H1 (cell line): ENCODE measurements at regions not wholly inside any gene's neighbourhood (a gene's known extent, or its start where the extent isn't known, plus 50 kb on each side); places are given as distances from the start of the nearest gene placed in this dataset.

Experiments used
- CTCF ChIA-PET: fragments of 300-600 bp; sonication (Branson Sonifier 250); formaldehyde crosslinking; loops from one replicate; lab custom pipeline; 2021; ENCODE audit not compliant: partially characterized antibody; lab: Charles Lee
- POLR2A ChIA-PET: fragments of 300-600 bp; sonication (Branson Sonifier 250); formaldehyde crosslinking; loops from one replicate; lab custom pipeline; 2021; ENCODE audit warnings: inconsistent platforms; ENCODE audit not compliant: partially characterized antibody; lab: Charles Lee
- DNase-seq, 2 experiments: peaks; one replicate each; pipeline versions ENCODE4 v3.0.0 to v3.0.0-alpha.2; 2010 to 2022; ENCODE audit warnings: low spot score in 2 of 2, low read depth in 1 of 2, mixed read lengths in 1 of 2
- FAIRE-seq: peaks from 2 replicates; lab custom pipeline; 2011; peaks lifted over from hg19 to GRCh38; lab: Jason Lieb, UNC
- H2AFZ ChIP-seq: 2 replicates; pipeline ENCODE4 v1.8.1; 2012; ENCODE audit warnings: low read length, inconsistent platforms
- H2AK5ac ChIP-seq: 2 replicates; pipeline ENCODE4 v1.6.1; 2013; ENCODE audit warnings: low read depth, low read length
- H2BK120ac ChIP-seq: replicated peaks from 2 replicates; pipeline ENCODE3; 2013; ENCODE audit warnings: low read depth, low read length, inconsistent platforms
- H2BK12ac ChIP-seq: 2 replicates; pipeline ENCODE4 v1.6.1; 2013; ENCODE audit warnings: low read depth, low read length
- H2BK15ac ChIP-seq: 2 replicates; pipeline ENCODE4 v1.6.1; 2013; ENCODE audit warnings: low read length
- H2BK20ac ChIP-seq: 2 replicates; pipeline ENCODE4 v1.6.1; 2013; ENCODE audit warnings: low read length
- H2BK5ac ChIP-seq: 2 replicates; pipeline ENCODE4 v1.6.1; 2013; ENCODE audit warnings: low read depth, low read length
- H3K14ac ChIP-seq: 2 replicates; pipeline ENCODE4 v1.6.1; 2013; ENCODE audit warnings: inconsistent platforms; ENCODE audit not compliant: insufficient read length
- H3K18ac ChIP-seq: 2 replicates; pipeline ENCODE4 v1.6.1; 2013; ENCODE audit warnings: low read length; ENCODE audit errors: extremely low read depth
- H3K23ac ChIP-seq: 2 replicates; pipeline ENCODE4 v1.6.1; 2013; ENCODE audit warnings: inconsistent platforms; ENCODE audit not compliant: insufficient read length
- H3K23me2 ChIP-seq: 2 replicates; pipeline ENCODE4 v1.6.1; 2013; ENCODE audit warnings: low read depth, low read length
- H3K27ac ChIP-seq: 2 replicates; pipeline ENCODE4 v1.6.1; 2011; ENCODE audit warnings: low read depth, low read length, inconsistent platforms
- H3K27me3 ChIP-seq, 4 experiments: replicated peaks in 1 of 4; 1 replicate in 1 of 4; 2 replicates in 3 of 4; pipeline versions ENCODE4 v1.6.1 to v1.8.1; 2011 to 2013; ENCODE audit warnings: low read length in 3 of 4, mild to moderate bottlenecking in 3 of 4, inconsistent platforms in 2 of 4, mixed read lengths in 2 of 4, moderate library complexity in 1 of 4; ENCODE audit not compliant: control insufficient read depth in 3 of 4, insufficient read depth in 3 of 4; ENCODE audit errors: extremely low read depth in 1 of 4
- H3K36me3 ChIP-seq, 4 experiments: 2 replicates each; pipeline versions ENCODE4 v1.6.1 to v1.8.1; 2011 to 2013; ENCODE audit warnings: mild to moderate bottlenecking in 4 of 4, low read length in 3 of 4, moderate library complexity in 2 of 4, control low read depth in 1 of 4, inconsistent platforms in 1 of 4; ENCODE audit not compliant: insufficient read depth in 4 of 4, control insufficient read depth in 2 of 4
- H3K4ac ChIP-seq: replicated peaks from 2 replicates; pipeline ENCODE3; 2013; ENCODE audit warnings: low read length, low read depth, mixed read lengths, inconsistent platforms; ENCODE audit not compliant: insufficient read length
- H3K4me1 ChIP-seq, 4 experiments: replicated peaks in 1 of 4; 1 replicate in 1 of 4; 2 replicates in 3 of 4; pipeline versions ENCODE4 v1.6.1 to v1.8.1; 2011 to 2013; ENCODE audit warnings: low read length in 3 of 4, inconsistent platforms in 2 of 4, mixed read lengths in 1 of 4; ENCODE audit not compliant: insufficient read depth in 4 of 4, control insufficient read depth in 3 of 4
- H3K4me2 ChIP-seq, 2 experiments: 2 replicates each; pipeline versions ENCODE4 v1.6.1 to v1.8.1; 2011 to 2013; ENCODE audit warnings: low read depth in 2 of 2, low read length in 2 of 2, control low read depth in 1 of 2, inconsistent platforms in 1 of 2, mild to moderate bottlenecking in 1 of 2; ENCODE audit not compliant: insufficient read depth in 1 of 2
- H3K4me3 ChIP-seq, 4 experiments: fragments of 200-600, 300-600 bp in 1 of 4; sonication (generic), shearing (Covaris generic), sonication (Bioruptor Twin) in 1 of 4; 2 replicates each; pipeline versions ENCODE4 v1.5.1 to v1.8.1; 2011 to 2016; ENCODE audit warnings: low read length in 4 of 4, low read depth in 3 of 4, control low read depth in 2 of 4, inconsistent platforms in 2 of 4, mild to moderate bottlenecking in 2 of 4, mixed read lengths in 1 of 4, moderate library complexity in 1 of 4; ENCODE audit not compliant: insufficient read depth in 2 of 4; ENCODE audit errors: extremely low read depth in 1 of 4
- H3K56ac ChIP-seq: replicated peaks from 2 replicates; pipeline ENCODE3; 2013; ENCODE audit warnings: low read depth, mild to moderate bottlenecking, mixed read lengths, low read length, inconsistent platforms; ENCODE audit not compliant: insufficient read length
- H3K79me1 ChIP-seq: 2 replicates; pipeline ENCODE4 v1.6.1; 2013; ENCODE audit warnings: low read depth, low read length, control low read depth
- H3K79me2 ChIP-seq, 2 experiments: 2 replicates each; pipeline versions ENCODE4 v1.6.1 to v1.8.1; 2012 to 2013; ENCODE audit warnings: low read length in 2 of 2, mild to moderate bottlenecking in 2 of 2, inconsistent platforms in 1 of 2; ENCODE audit not compliant: insufficient read depth in 2 of 2, control insufficient read depth in 1 of 2
- H3K9ac ChIP-seq, 4 experiments: replicated peaks in 1 of 4; 1 replicate in 1 of 4; 2 replicates in 3 of 4; pipeline versions ENCODE4 v1.6.1 to v1.8.1; 2011 to 2013; ENCODE audit warnings: low read depth in 3 of 4, low read length in 3 of 4, control low read depth in 2 of 4, mild to moderate bottlenecking in 2 of 4, moderate library complexity in 2 of 4, inconsistent platforms in 1 of 4; ENCODE audit errors: extremely low read depth in 1 of 4
- H3K9me3 ChIP-seq, 2 experiments: 2 replicates each; pipeline versions ENCODE4 v1.6.1 to v1.8.1; 2012 to 2013; ENCODE audit warnings: mild to moderate bottlenecking in 2 of 2, moderate library complexity in 2 of 2, control low read depth in 1 of 2, inconsistent platforms in 1 of 2, low read depth in 1 of 2, low read length in 1 of 2, mixed read lengths in 1 of 2; ENCODE audit not compliant: insufficient read depth in 2 of 2
- H4K20me1 ChIP-seq, 2 experiments: replicated peaks in 1 of 2; 2 replicates each; pipeline versions ENCODE3 to v1.8.1; 2011 to 2013; ENCODE audit warnings: inconsistent platforms in 2 of 2, low read length in 2 of 2, mild to moderate bottlenecking in 1 of 2; ENCODE audit not compliant: insufficient read depth in 2 of 2, control insufficient read depth in 1 of 2
- H4K5ac ChIP-seq: 2 replicates; pipeline ENCODE4 v1.6.1; 2013; ENCODE audit warnings: low read length, low read depth, mixed read lengths, inconsistent platforms; ENCODE audit not compliant: insufficient read length
- H4K8ac ChIP-seq: 2 replicates; pipeline ENCODE4 v1.8.0; 2013; ENCODE audit warnings: mild to moderate bottlenecking, moderate library complexity, low read length, inconsistent platforms; ENCODE audit not compliant: insufficient read depth; ENCODE audit errors: extremely low read depth
- H4K91ac ChIP-seq: replicated peaks from 2 replicates; pipeline ENCODE3; 2013; ENCODE audit warnings: low read length, mixed read lengths, inconsistent platforms; ENCODE audit not compliant: insufficient read length
- ATF3 ChIP-seq: IDR thresholded peaks from 2 replicates; pipeline ENCODE4 v1.6.1; 2011; ENCODE audit warnings: low read depth, mild to moderate bottlenecking, low read length; ENCODE audit not compliant: insufficient read depth
- BCL11A ChIP-seq, 2 experiments: IDR thresholded peaks; one replicate each; pipeline ENCODE4 v1.6.1; 2011; ENCODE audit warnings: low read depth in 2 of 2, low read length in 2 of 2, mild to moderate bottlenecking in 2 of 2
- EZH2 ChIP-seq: fragments of 200-600 bp; sonication (generic); IDR thresholded peaks from 2 replicates; pipeline ENCODE4 v1.7.1; 2012; ENCODE audit warnings: low read depth, mild to moderate bottlenecking, moderate library complexity, low read length, inconsistent platforms; ENCODE audit not compliant: severe bottlenecking
- FOSL1 ChIP-seq: IDR thresholded peaks from 2 replicates; pipeline ENCODE4 v1.6.1; 2011; ENCODE audit warnings: mild to moderate bottlenecking, low read depth, low read length, moderate library complexity; ENCODE audit not compliant: insufficient read depth
- GTF2F1 ChIP-seq: IDR thresholded peaks from 2 replicates; pipeline ENCODE4 v1.6.1; 2012; ENCODE audit warnings: low read depth, low read length, improper control_type of control experiment, borderline replicate concordance
- JUND ChIP-seq: IDR thresholded peaks from 2 replicates; pipeline ENCODE4 v1.6.1; 2011; ENCODE audit warnings: mild to moderate bottlenecking, improper control_type of control experiment, low read length
- KDM1A ChIP-seq: fragments of 200-600, 300-600 bp; sonication (generic); IDR thresholded peaks from 2 replicates; pipeline ENCODE4 v1.7.1; 2016; ENCODE audit warnings: mild to moderate bottlenecking, low read length, borderline replicate concordance
- POLR2A ChIP-seq, 2 experiments: IDR thresholded peaks; 1 replicate in 1 of 2; 2 replicates in 1 of 2; pipeline ENCODE4 v1.6.1; 2011; ENCODE audit warnings: low read depth in 2 of 2, low read length in 2 of 2, mild to moderate bottlenecking in 2 of 2; ENCODE audit errors: control extremely low read depth in 1 of 2
- SAP30 ChIP-seq: fragments of 300-600 bp; sonication (generic); IDR thresholded peaks from 2 replicates; pipeline ENCODE4 v1.7.1; 2012; ENCODE audit warnings: low read length, moderate library complexity, mild to moderate bottlenecking, inconsistent platforms; ENCODE audit not compliant: insufficient read depth, insufficient replicate concordance
- TCF12 ChIP-seq: IDR thresholded peaks from 2 replicates; pipeline ENCODE4 v1.6.1; 2011; ENCODE audit warnings: low read depth, mild to moderate bottlenecking, low read length
- WGBS, 2 experiments: shearing (Covaris generic) in 1 of 2; methylation state at CpG; one replicate each; pipeline versions ENCODE4 v1.1.6 to v1.1.7; 2013 to 2015; ENCODE audit warnings: low lambda C conversion rate in 2 of 2, mixed read lengths in 2 of 2, inconsistent platforms in 1 of 2, low coverage in 1 of 2, missing lambda C conversion rate in 1 of 2; ENCODE audit not compliant: insufficient replicate concordance in 2 of 2, insufficient coverage in 1 of 2, insufficient read length in 1 of 2; ENCODE audit errors: extremely low coverage in 1 of 2, missing lambda C conversion rate in 1 of 2; 5-methylcytosine and 5-hydroxymethylcytosine counted together

- FAIRE-seq (no peak), DNase-seq (no peak)
- ChIA-PET CTCF (interaction anchor here (1.4 kb wide), 1 partner anchor 13 kb away, joined by 3 read pairs; no protein-coding TSS in a partner anchor), POLR2A (no interaction called here)
- Histone ChIP-seq H3K56ac (no peak overlapping the region), H4K8ac (no peak overlapping the region; the same call in 1 of the 2 replicates), H3K4me2 (no peak overlapping the region), H3K79me2 (no peaks in the 10 kb centered on the region; a peak in 1 of 4 replicates), H4K91ac (peak overlapping the region; percentile 12), H3K4ac (no peak overlapping the region), H3K4me3 (no peak overlapping the region; a peak in 1 of 8 replicates), H2AFZ (no peak overlapping the region), H2BK5ac (no peak overlapping the region), H3K23ac (no peak overlapping the region), H3K79me1 (no peaks in the 10 kb centered on the region), H3K27me3 (no peaks in the 10 kb centered on the region; a peak in 1 of 7 replicates), H3K27ac (no peak overlapping the region), H3K4me1 (peaks cover 0 to 6% (median 4%) of the 10 kb centered on the region in 4 experiments; a peak in 2 of 7 replicates), H4K20me1 (no peaks in the 10 kb centered on the region), H3K9me3 (no peaks in the 10 kb centered on the region), H2BK12ac (no peak overlapping the region), H3K36me3 (no peaks in the 10 kb centered on the region), H2BK15ac (no peak overlapping the region), H4K5ac (no peak overlapping the region), H3K23me2 (no peaks in the 10 kb centered on the region), H2AK5ac (no peak overlapping the region), H2BK20ac (no peak overlapping the region), H3K14ac (no peak overlapping the region), H2BK120ac (no peak overlapping the region), H3K18ac (no peak overlapping the region), H3K9ac (no peak overlapping the region)
- 94% methylated on average over 8 of the region's 8 CpGs; no CpG with 5 or more reads in 1 of the 2 experiments for WGBS, 2 experiments
- no peak for TF ChIP-seq BCL11A (IDR thresholded peaks at IDR 0.05; ENCODE audit: low read depth in 2 of 2, low read length in 2 of 2)
- no peak for TF ChIP-seq FOSL1
- no peak for TF ChIP-seq ATF3
- TF ChIP-seq TCF12 = no peak
- TF ChIP-seq KDM1A = no peak
- no peak for TF ChIP-seq EZH2
- TF ChIP-seq POLR2A (IDR thresholded peaks at IDR 0.05; ENCODE audit: control extremely low read depth in 1 of 2, low read depth in 2 of 2, low read length in 2 of 2) = no peak
- TF ChIP-seq JUND = no peak
- no peak for TF ChIP-seq GTF2F1
- TF ChIP-seq SAP30 = no peak
Observed at GRCh38 chr17:72354071-72354470, 233.3 kb downstream of the SOX9 start.
